Central memory CD4-positive, alpha-beta T cell (primary cell): ENCODE measurements at regions not wholly inside any gene's neighbourhood (a gene's known extent, or its start where the extent isn't known, plus 50 kb on each side); places are given as distances from the start of the nearest gene placed in this dataset.
"Not testable (repeated sequence)": the region's sequence is repeated elsewhere in the genome, so short reads cannot be mapped to it uniquely, and the experiment has no call there.

Experiments
- DNase-seq: peaks from one replicate; pipeline ENCODE4 v3.0.0; 2022

GRCh38 chr2:150261691-150262090, 225.8 kb downstream of the RND3 start:
- DNase-seq, result no peak

- DNase-seq, result no peak
Measured at GRCh38 chr2:150260636-150261035, 226.8 kb downstream of the RND3 start.

GRCh38 chr2:150259746-150260145, 227.7 kb downstream of the RND3 start:
- no peak for DNase-seq

GRCh38 chr2:150258781-150259307, 228.6 kb downstream of the RND3 start:
- no peak for DNase-seq

- no peak for DNase-seq
Measured at GRCh38 chr2:150256736-150257135, 230.7 kb downstream of the RND3 start.

GRCh38 chr2:150255528-150255927, 231.9 kb downstream of the RND3 start:
- no peak for DNase-seq

DNA sequence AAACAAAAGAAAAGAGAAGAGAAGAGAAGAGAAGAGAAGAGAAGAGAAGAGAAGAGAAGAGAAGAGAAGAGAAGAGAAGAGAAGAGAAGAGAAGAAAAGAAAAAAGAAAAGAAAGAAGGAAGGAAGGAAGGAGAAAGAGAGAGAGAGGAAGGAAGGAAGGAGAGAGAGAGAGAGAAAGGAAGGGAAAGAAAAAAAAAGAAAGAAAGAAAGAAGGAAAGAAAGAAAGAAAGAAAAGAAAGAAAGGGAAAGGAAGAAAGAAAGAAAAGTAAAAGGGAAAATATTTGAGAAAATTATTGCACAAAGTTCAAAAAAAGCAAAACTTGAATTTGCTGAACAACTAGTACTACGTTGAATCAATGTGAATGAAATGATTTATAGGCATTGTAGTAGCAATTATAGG, 237.7 kb downstream of the RND3 start:
- DNase-seq, result not testable (repeated sequence)

- DNase-seq, result no peak
Measured at GRCh38 chr2:150247481-150247880, 240.0 kb downstream of the RND3 start.

GRCh38 chr2:150234787-150235446, 252.6 kb downstream of the RND3 start:
- no peak for DNase-seq

DNA sequence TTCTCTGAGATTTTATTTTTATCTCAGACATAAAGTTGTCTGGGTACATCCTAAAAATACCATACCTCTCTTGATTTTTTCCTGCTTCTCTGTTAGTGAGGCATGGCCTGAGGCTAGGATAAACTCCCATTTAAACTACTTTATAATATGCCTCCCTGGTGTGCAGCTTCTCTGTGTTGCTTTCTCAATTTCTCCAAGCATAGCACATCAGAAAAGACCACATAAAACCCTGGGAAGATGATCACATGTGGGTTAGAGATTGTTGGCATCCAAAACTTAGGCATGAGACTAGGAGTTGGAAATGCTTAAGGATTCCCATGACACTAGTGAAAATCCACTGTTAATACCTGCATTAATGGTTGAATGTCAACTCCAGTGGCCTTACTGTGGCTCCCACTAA, 254.6 kb downstream of the RND3 start:
- no peak for DNase-seq

DNA sequence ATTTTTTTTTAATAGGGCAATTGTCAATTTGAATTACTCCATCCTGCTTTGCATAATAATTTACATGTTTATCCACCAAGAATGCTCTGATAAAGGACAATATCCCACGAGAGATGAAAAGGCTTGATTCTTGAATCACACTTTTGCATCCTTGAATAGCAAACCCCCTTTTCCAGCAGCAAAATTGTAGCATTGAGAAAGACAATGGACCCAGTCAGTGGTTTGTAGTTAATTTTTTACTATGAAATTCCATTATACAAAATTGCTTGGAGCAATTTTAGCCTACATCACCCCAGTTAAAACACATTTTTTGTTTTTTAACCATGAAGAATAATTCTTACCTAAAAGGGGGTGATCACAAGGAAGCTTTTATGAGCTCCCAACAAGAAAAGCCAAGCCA, 255.1 kb downstream of the RND3 start:
- DNase-seq, result no peak

GRCh38 chr2:150230616-150231015, 256.9 kb downstream of the RND3 start:
- no peak for DNase-seq

DNA sequence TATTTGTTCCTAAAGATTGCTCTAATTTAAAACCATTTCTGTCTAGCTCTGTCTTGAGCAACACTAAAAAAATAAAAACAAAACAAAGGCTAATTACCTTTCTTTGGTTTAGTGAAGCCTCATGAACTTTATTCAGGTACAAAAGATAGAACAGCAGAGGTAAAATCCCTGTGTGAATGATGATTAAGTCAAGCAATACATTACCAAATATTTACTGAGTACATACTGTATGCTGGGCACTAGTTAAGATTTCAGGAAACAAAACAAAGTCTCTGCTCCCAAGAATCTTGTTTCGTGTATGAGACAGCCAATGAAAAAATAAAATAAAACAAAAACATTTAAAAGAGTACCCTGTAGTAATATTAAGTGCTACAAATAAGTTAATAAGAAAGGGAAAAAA, 257.5 kb downstream of the RND3 start:
- no peak for DNase-seq

DNA sequence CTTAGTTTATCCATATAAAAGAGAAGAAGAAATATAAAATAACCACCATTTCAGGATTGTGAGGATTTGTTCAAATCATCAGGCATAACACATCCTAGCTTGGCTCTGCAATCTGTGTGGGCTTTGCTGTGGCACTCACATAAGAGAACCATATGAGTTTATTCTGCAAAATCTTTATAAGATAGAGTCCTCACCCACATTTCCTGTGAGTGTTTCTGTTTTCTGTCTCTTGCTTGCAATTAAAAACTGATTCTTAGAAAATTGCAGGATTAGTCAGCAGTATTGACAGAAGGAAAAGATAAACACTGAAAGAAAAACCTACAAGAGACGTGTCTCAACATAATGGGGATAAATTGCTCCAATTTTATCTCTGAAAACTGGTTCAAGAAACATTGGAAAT, 258.5 kb downstream of the RND3 start:
- no peak for DNase-seq

- no peak for DNase-seq
Measured at GRCh38 chr2:150225030-150225429, 262.4 kb downstream of the RND3 start.

- no peak for DNase-seq
Measured at GRCh38 chr2:150224321-150224720, 263.1 kb downstream of the RND3 start.

- no peak for DNase-seq
Measured at GRCh38 chr2:150222942-150223341, 264.5 kb downstream of the RND3 start.

GRCh38 chr2:150222379-150222778, 265.1 kb downstream of the RND3 start:
- no peak for DNase-seq

- no peak for DNase-seq
Measured at GRCh38 chr2:150219861-150220260, 267.6 kb downstream of the RND3 start.

GRCh38 chr2:150215041-150215440, 272.4 kb downstream of the RND3 start:
- DNase-seq, result no peak

- DNase-seq, result no peak
Measured at GRCh38 chr2:150214626-150215025, 272.8 kb downstream of the RND3 start.

DNA sequence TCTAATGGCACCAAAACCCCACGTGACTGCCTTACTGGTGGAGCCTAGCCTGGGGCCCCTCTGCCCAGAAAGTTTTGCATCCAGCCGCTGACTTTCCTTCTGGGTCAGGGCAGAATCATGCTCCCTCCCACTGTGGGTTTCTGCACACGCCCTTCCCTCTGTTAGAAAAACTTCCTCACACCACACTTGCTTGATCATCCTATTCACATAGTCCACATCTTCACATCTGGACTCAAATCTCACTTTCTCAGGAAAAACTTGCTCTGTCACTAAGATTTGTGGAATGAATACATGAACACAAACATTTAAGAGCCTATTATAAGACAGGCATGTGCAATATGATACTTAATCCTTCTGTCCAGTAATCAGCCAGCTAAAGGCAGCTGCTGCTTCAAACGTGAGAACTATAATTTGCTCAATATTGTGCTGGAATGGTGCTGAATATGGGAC, 274.7 kb downstream of the RND3 start:
- no peak for DNase-seq

- no peak for DNase-seq
Measured at GRCh38 chr2:150211164-150211631, 276.3 kb downstream of the RND3 start.

DNA sequence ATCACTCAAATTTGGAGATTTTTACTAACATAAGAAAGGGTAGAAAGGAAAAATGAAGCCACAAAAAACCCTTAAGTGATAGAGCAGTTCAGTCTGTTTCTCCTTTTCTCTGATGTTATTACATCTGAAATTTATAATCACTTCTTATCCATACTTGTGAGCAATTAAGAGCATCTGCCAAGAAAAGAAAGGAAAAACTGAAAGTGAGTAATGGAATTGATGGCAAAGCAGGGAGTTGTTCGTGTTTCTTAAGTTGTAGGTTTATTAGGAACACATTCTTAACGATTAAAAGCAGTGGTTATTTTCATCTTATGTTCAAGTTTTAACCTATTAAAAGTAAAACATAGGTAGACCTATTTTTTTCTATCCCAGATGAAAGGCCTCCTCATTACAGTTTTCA, 277.7 kb downstream of the RND3 start:
- DNase-seq, result no peak

DNA sequence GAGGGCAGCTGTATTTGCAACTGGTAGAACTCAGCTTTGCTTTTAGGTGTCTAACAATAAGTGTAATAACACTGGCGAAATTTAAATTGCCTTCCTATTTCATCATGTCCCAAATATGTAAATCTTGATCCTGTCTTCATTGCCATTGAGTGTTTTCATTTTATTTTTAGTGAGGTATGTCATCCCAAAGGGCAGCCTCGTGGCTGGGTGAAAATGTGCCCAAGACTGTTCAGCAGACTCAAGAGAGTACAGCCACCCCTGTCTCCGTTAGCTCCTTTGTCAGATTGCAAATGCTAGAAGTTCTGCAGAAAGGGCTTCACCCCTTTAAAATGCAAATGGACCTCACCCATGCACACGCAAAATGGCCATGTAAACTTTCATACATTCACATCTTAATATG, 278.8 kb downstream of the RND3 start:
- no peak for DNase-seq
